Erythroblast (primary cell): ENCODE measurements at regions not wholly inside any gene's neighbourhood (a gene's known extent, or its start where the extent isn't known, plus 50 kb on each side); places are given as distances from the start of the nearest gene placed in this dataset.

Source experiments
- GATA1 ChIP-seq: IDR thresholded peaks from 2 replicates; pipeline ENCODE4 v1.6.1; 2011; ENCODE audit warnings: low read depth, mild to moderate bottlenecking, control low read depth, low read length, moderate library complexity
- POLR2A ChIP-seq: IDR thresholded peaks from 2 replicates; pipeline ENCODE4 v1.6.1; 2011; ENCODE audit warnings: mild to moderate bottlenecking, low read length

DNA sequence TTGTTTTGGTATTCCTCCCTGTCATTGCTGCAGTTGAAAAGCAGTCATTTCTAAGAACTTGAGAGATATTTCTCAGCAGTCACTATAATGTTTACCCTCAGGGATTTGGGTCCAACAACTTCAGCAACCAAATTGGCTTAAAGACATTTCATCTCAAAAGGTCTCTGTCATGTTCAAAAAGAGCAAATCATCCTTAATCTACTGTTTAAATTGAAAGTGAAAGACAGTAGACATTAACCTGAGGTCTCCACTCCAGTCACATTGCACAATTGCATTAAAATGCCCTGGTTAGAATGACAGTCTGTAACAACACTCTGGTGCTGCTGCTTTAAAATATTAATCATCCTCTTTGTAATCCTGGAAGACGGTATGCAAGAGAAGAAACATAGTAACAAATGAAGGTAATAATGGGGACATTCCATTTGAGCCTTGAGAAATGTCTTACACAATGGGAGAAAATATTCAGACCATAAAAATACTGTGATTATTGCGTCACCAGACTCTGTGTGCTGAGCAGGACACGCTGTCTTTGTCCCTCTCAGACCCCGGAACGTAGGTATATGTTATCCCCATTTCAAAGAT, 90.2 kb upstream of the UNC5C start:
- TF ChIP-seq POLR2A (no peak), GATA1 (no peak)
